ENCODE measurements at regions not wholly inside any gene's neighbourhood (a gene's known extent, or its start where the extent isn't known, plus 50 kb on each side); places are given as distances from the start of the nearest gene placed in this dataset.

DNA sequence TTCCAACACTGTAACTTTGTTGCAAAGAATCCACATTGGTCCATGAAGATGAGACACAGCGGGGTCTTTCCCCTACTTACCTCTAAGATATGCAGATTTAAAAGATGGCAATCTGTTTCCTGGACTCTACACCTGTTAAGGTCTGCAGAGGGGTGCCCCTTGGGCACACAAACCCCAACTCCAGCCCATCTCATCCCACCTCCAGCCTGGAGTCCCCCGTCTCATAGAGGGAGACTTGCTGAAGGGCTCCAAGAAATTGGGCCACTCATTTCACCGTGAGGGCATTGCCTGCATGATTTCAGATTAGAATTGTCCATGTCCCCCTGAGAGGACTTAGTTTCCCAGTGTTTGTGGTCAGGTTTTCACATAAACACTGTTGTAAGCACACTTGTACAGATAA is 365.7 kb downstream of the IRX2 start:
- H3K36me3 ChIP-seq (replicated peaks; ENCODE audit: insufficient read depth, low read length) = no peaks in the 10 kb centered on the region
- no peak for DNase-seq
- no peak for TF ChIP-seq EZH2 (optimal IDR thresholded peaks at IDR 0.05; ENCODE audit: low read depth, low read length)
- no peak for TF ChIP-seq EZH2phosphoT487 (IDR thresholded peaks at IDR 0.05; ENCODE audit: low read length)
- TF ChIP-seq CTCF (IDR thresholded peaks at IDR 0.05; ENCODE audit: low read length) = no peak
- H3F3A ChIP-seq (ENCODE audit: insufficient read depth, low read length) = no peaks in the 10 kb centered on the region
- no peak overlapping the region for H3K4me2 ChIP-seq (ENCODE audit: low read depth, low read length)
- no peak overlapping the region for H3K27ac ChIP-seq (ENCODE audit: low read length)
- H3K9ac ChIP-seq (ENCODE audit: low read length) = no peak overlapping the region
- no peaks in the 10 kb centered on the region for H3K9me2 ChIP-seq (replicated peaks; ENCODE audit: insufficient read depth, low read length)
- no peaks in the 10 kb centered on the region for H3K27me3 ChIP-seq (replicated peaks; ENCODE audit: insufficient read depth, low read length)
- no peak overlapping the region for H2AFZ ChIP-seq (ENCODE audit: low read length)
- no peaks in the 10 kb centered on the region for H3K79me2 ChIP-seq (ENCODE audit: low read length)
- no peaks in the 10 kb centered on the region for H3K4me1 ChIP-seq (ENCODE audit: low read length)
- no peak overlapping the region for H3K4me3 ChIP-seq (ENCODE audit: low read length)
- H3K9me3 ChIP-seq (replicated peaks; ENCODE audit: insufficient read depth, low read length) = no peaks in the 10 kb centered on the region
- no peaks in the 10 kb centered on the region for H4K20me1 ChIP-seq (ENCODE audit: insufficient read depth, low read length)

GRCh38 chr5:2383698-2384065 is 367.8 kb downstream of the IRX2 start:
- Histone ChIP-seq H3K9me2 (replicated peaks; ENCODE audit: insufficient read depth, low read length) (no peaks in the 10 kb centered on the region), H2AFZ (ENCODE audit: low read length) (no peak overlapping the region), H3K9ac (ENCODE audit: low read length) (no peak overlapping the region), H3K4me3 (ENCODE audit: low read length) (no peak overlapping the region), H4K20me1 (ENCODE audit: insufficient read depth, low read length) (no peaks in the 10 kb centered on the region), H3K9me3 (replicated peaks; ENCODE audit: insufficient read depth, low read length) (no peaks in the 10 kb centered on the region), H3K27me3 (replicated peaks; ENCODE audit: insufficient read depth, low read length) (no peaks in the 10 kb centered on the region), H3K27ac (ENCODE audit: low read length) (no peak overlapping the region), H3K4me2 (ENCODE audit: low read depth, low read length) (no peak overlapping the region), H3K36me3 (replicated peaks; ENCODE audit: insufficient read depth, low read length) (no peaks in the 10 kb centered on the region), H3F3A (ENCODE audit: insufficient read depth, low read length) (no peaks in the 10 kb centered on the region), H3K79me2 (ENCODE audit: low read length) (no peaks in the 10 kb centered on the region), H3K4me1 (ENCODE audit: low read length) (no peaks in the 10 kb centered on the region)
- no peak for DNase-seq
- no peak for TF ChIP-seq EZH2phosphoT487 (IDR thresholded peaks at IDR 0.05; ENCODE audit: low read length)
- no peak for TF ChIP-seq EZH2 (optimal IDR thresholded peaks at IDR 0.05; ENCODE audit: low read depth, low read length)
- TF ChIP-seq CTCF (IDR thresholded peaks at IDR 0.05; ENCODE audit: low read length) = no peak

DNA sequence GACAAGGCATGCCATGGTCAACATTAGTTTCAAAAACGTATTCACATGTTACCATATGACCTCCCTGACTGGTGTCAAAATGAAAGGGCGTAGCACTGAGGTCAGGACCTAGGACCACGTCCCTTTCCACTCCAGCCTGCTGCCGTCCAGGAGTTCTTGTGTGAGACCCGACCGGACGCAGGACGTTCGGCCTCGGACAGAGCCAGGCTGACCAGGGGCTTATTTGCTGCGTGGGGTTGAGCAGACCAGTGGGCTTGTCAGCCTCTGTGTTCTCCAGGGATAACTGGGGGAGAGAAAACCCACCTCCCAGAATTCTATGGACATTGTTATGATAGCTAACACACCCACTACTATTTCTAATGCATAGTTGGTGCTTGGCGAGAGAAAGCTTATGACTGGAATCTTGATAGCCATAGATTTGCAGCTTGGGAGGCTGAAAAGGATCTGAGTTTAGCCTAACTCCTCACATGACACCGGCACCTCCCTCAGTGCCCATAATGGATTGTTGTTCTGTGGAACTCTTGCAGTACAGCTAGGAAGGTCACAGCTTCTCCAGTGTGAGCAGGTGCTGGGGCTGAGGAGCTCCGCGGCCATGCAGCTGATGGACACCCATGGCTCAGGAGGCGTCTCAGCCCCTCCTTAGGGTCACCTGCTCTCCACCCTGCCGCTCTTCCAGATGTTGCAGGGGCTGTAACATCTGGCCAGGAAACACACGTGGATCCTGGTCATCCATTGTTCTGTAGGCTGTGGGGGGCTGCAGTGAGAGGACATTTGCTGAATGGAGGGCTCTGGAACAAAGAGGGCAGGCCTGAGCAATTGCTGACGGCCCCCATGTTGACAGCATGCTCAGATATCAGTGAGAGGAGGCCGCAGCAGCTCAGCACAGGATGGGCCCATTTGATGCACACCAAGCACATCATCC is 368.4 kb downstream of the IRX2 start:
- H3K9ac ChIP-seq (ENCODE audit: low read length) = no peak overlapping the region
- H3K4me1 ChIP-seq (ENCODE audit: low read length) = no peaks in the 10 kb centered on the region
- H3K4me3 ChIP-seq (ENCODE audit: low read length) = no peak overlapping the region
- no peaks in the 10 kb centered on the region for H3K36me3 ChIP-seq (replicated peaks; ENCODE audit: insufficient read depth, low read length)
- H3K27ac ChIP-seq (ENCODE audit: low read length) = no peak overlapping the region
- H3K27me3 ChIP-seq (replicated peaks; ENCODE audit: insufficient read depth, low read length) = no peaks in the 10 kb centered on the region
- no peak overlapping the region for H3K4me2 ChIP-seq (ENCODE audit: low read depth, low read length)
- H2AFZ ChIP-seq (ENCODE audit: low read length) = no peak overlapping the region
- TF ChIP-seq EZH2 (optimal IDR thresholded peaks at IDR 0.05; ENCODE audit: low read depth, low read length) (no peak), CTCF (IDR thresholded peaks at IDR 0.05; ENCODE audit: low read length) (no peak), EZH2phosphoT487 (IDR thresholded peaks at IDR 0.05; ENCODE audit: low read length) (no peak)
- no peaks in the 10 kb centered on the region for H3F3A ChIP-seq (ENCODE audit: insufficient read depth, low read length)
- H4K20me1 ChIP-seq (ENCODE audit: insufficient read depth, low read length) = no peaks in the 10 kb centered on the region
- no peaks in the 10 kb centered on the region for H3K9me3 ChIP-seq (replicated peaks; ENCODE audit: insufficient read depth, low read length)
- no peaks in the 10 kb centered on the region for H3K79me2 ChIP-seq (ENCODE audit: low read length)
- no peak for DNase-seq
- no peaks in the 10 kb centered on the region for H3K9me2 ChIP-seq (replicated peaks; ENCODE audit: insufficient read depth, low read length)
